ENCODE measurements at regions not wholly inside any gene's neighbourhood (a gene's known extent, or its start where the extent isn't known, plus 50 kb on each side); places are given as distances from the start of the nearest gene placed in this dataset.

DNA sequence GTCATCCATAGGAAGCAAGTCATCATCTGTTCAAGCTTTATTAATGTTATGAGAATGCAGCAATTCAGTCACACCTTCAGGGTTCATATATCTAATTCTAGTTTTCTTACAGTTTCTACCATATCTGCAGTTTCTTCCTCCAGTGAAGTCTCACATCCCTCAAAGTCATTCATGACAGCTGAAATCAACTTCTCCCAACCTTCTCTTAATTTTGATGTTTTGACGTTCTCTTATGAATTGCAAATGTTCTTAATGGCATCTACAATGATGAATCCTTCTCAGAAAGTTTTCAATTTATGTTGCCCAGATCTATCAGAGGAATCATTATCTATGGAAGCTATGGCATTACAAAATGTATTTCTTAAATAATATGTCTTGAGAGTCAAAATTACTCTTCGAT, 210.4 kb upstream of the ZBTB20 start:
- TF ChIP-seq POLR2AphosphoS5 (IDR thresholded peaks at IDR 0.05) (no peak), POLR2A (IDR thresholded peaks at IDR 0.05) (no peak)
- TF ChIP-seq, protein P1, sequence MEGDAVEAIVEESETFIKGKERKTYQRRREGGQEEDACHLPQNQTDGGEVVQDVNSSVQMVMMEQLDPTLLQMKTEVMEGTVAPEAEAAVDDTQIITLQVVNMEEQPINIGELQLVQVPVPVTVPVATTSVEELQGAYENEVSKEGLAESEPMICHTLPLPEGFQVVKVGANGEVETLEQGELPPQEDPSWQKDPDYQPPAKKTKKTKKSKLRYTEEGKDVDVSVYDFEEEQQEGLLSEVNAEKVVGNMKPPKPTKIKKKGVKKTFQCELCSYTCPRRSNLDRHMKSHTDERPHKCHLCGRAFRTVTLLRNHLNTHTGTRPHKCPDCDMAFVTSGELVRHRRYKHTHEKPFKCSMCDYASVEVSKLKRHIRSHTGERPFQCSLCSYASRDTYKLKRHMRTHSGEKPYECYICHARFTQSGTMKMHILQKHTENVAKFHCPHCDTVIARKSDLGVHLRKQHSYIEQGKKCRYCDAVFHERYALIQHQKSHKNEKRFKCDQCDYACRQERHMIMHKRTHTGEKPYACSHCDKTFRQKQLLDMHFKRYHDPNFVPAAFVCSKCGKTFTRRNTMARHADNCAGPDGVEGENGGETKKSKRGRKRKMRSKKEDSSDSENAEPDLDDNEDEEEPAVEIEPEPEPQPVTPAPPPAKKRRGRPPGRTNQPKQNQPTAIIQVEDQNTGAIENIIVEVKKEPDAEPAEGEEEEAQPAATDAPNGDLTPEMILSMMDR (IDR thresholded peaks at IDR 0.05), result no peak
- no peak for DNase-seq
- H3K27ac ChIP-seq, result no peak overlapping the region
- no peaks in the 10 kb centered on the region for H3K27me3 ChIP-seq
- in situ Hi-C loops (cut with MboI; ENCODE audit: low pct_ligation_motif_present in 1 of 4, low pct_unique_long_range_greater_than_20kb in 1 of 4, low sequenced_read_pairs in 3 of 4) (no loop called here), intact Hi-C loops (cut with DNase I; ENCODE audit: low total_unique reads) (no loop called here)
- H3K4me3 ChIP-seq, result no peak overlapping the region
- no peaks in the 10 kb centered on the region for H3K4me1 ChIP-seq
- WGBS, 2 donors (ENCODE audit: low coverage in 1 of 2), result 93 to 97% methylated on average over 2 of the region's 2 CpGs
- H3K9me3 ChIP-seq, result peaks cover 0 to 2% of the 10 kb centered on the region in 2 donors
- no peaks in the 10 kb centered on the region for H3K36me3 ChIP-seq

DNA sequence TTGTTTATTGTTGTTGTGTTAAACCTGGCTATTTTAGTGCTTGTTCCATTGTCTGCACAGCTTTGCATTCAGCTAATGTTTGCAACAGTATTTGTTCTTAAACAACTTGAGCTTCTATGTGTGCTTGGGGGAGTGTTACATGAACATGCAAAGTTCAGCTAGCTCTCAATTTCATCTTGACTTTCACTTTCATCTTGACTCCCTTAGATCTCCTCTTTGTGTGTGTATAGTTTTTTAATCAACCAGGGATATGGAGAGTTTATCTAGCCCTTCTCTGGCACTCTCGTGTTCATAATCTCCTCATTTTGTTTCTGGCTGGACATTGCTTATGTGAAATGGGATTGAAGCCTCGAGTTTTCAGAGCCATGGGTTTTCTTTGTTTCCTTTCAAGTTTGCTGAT, 212.4 kb upstream of the ZBTB20 start:
- intact Hi-C loops (cut with DNase I; ENCODE audit: low total_unique reads) (no loop called here), in situ Hi-C loops (cut with MboI; ENCODE audit: low pct_ligation_motif_present in 1 of 4, low pct_unique_long_range_greater_than_20kb in 1 of 4, low sequenced_read_pairs in 3 of 4) (no loop called here)
- Histone ChIP-seq H3K4me1 (no peaks in the 10 kb centered on the region), H3K36me3 (no peaks in the 10 kb centered on the region), H3K27ac (no peak overlapping the region), H3K9me3 (peaks cover 0 to 2% of the 10 kb centered on the region in 2 donors), H3K4me3 (no peak overlapping the region), H3K27me3 (no peaks in the 10 kb centered on the region)
- WGBS, 2 donors (ENCODE audit: low coverage in 1 of 2), result 21 to 35% methylated on average over 2 of the region's 2 CpGs
- no peak for TF ChIP-seq POLR2A (IDR thresholded peaks at IDR 0.05)
- DNase-seq, result no peak

DNA sequence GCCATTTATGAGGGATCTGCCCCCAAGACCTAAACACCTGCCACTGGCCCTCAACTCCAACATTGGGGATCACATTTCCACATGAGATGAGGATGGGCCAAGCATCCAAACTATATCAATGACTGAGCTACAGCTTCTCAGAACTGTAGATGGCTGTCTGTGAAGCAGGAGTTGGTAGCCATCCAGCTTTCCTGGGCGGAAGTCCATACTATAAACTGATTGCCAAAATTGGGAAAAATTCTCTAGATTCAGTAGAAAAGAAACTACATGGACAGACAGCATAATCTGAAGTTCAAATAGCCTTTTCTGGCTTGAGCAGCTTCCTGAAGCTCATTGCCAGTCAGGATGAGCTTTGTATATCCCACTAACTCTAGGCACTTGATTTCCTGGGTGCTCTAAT, 214.7 kb upstream of the ZBTB20 start:
- Histone ChIP-seq H3K4me3 (no peak overlapping the region), H3K9me3 (no peaks in the 10 kb centered on the region), H3K36me3 (no peaks in the 10 kb centered on the region), H3K4me1 (no peaks in the 10 kb centered on the region), H3K27ac (no peak overlapping the region), H3K27me3 (no peaks in the 10 kb centered on the region)
- WGBS, 2 donors (ENCODE audit: low coverage in 1 of 2), result 71% methylated on average over 1 of the region's 1 CpG; no CpG with 5 or more reads in 1 of the 2 donors
- no peak for DNase-seq
- in situ Hi-C loops (cut with MboI; ENCODE audit: low pct_ligation_motif_present in 1 of 4, low pct_unique_long_range_greater_than_20kb in 1 of 4, low sequenced_read_pairs in 3 of 4) (no loop called here), intact Hi-C loops (cut with DNase I; ENCODE audit: low total_unique reads) (no loop called here)
- TF ChIP-seq POLR2AphosphoS5 (IDR thresholded peaks at IDR 0.05) (no peak), EP300 (IDR thresholded peaks at IDR 0.05; ENCODE audit: low read depth) (no peak), POLR2A (IDR thresholded peaks at IDR 0.05) (no peak)
- TF ChIP-seq, protein P1 (IDR thresholded peaks at IDR 0.05), result no peak

DNA sequence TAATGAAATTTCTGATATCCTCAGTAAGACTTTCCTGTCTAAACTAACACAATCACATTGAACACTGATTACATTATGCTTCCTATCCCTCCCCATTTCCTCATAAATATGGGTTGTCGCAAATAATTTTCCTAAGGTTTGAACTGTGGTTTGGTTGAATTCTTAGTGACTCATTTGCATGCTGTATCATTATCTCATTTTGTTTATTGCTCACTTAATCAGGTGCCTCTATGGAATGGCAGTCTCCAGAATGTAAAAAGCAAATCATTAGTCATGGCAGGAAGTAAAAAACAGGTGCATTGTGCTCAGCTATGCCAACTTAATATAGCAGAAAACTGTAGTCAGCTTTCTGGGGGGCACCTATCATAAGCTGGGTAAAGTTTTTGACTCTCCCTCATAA, 216.0 kb upstream of the ZBTB20 start:
- H3K4me1 ChIP-seq, result no peaks in the 10 kb centered on the region
- no peak for DNase-seq
- H3K9me3 ChIP-seq, result no peaks in the 10 kb centered on the region
- no peaks in the 10 kb centered on the region for H3K36me3 ChIP-seq
- 83 to 100% methylated on average over 1 of the region's 1 CpG for WGBS, 2 donors (ENCODE audit: low coverage in 1 of 2)
- intact Hi-C loops (cut with DNase I; ENCODE audit: low total_unique reads) (no loop called here), in situ Hi-C loops (cut with MboI; ENCODE audit: low pct_ligation_motif_present in 1 of 4, low pct_unique_long_range_greater_than_20kb in 1 of 4, low sequenced_read_pairs in 3 of 4) (no loop called here)
- no peak overlapping the region for H3K4me3 ChIP-seq
- H3K27me3 ChIP-seq, result no peaks in the 10 kb centered on the region
- TF ChIP-seq POLR2A (IDR thresholded peaks at IDR 0.05), result no peak
- no peak for TF ChIP-seq EP300 (IDR thresholded peaks at IDR 0.05; ENCODE audit: low read depth)
- TF ChIP-seq, protein P1 (IDR thresholded peaks at IDR 0.05), result no peak
- no peak for TF ChIP-seq POLR2AphosphoS5 (IDR thresholded peaks at IDR 0.05)
- no peak overlapping the region for H3K27ac ChIP-seq

DNA sequence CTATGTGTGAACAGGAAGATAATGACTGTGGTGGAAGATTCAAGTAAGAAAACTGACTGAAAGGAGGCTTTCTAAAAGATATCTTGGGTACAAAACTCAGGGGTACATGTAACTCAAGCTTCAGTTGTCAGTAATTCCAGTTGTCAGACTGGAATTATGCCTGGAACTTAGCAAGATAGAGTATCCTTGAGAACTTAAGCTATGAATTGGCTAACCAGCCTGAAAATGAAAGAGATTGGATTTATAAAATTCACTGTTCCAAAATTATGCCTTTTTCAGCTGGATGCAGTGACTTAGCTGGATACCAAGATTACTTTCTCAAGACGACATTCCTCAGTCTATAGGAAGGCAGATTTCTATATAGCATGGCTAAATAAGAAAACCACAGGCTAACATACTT, 221.9 kb upstream of the ZBTB20 start:
- Histone ChIP-seq H3K27ac (no peak overlapping the region), H3K27me3 (no peaks in the 10 kb centered on the region), H3K4me3 (no peak overlapping the region), H3K36me3 (no peaks in the 10 kb centered on the region), H3K9me3 (no peaks in the 10 kb centered on the region), H3K4me1 (no peaks in the 10 kb centered on the region)
- TF ChIP-seq, protein P1 (IDR thresholded peaks at IDR 0.05), result no peak
- no peak for DNase-seq
- in situ Hi-C loops (cut with MboI; ENCODE audit: low pct_ligation_motif_present in 1 of 4, low pct_unique_long_range_greater_than_20kb in 1 of 4, low sequenced_read_pairs in 3 of 4), result no loop called here
- intact Hi-C loops (cut with DNase I; ENCODE audit: low total_unique reads), result no loop called here
- 66 to 100% methylated on average over 1 of the region's 1 CpG for WGBS, 2 donors (ENCODE audit: low coverage in 1 of 2)
